Keratinocyte (primary cell): ENCODE measurements at regions not wholly inside any gene's neighbourhood (a gene's known extent, or its start where the extent isn't known, plus 50 kb on each side); places are given as distances from the start of the nearest gene placed in this dataset.

Experiments used
- DNase-seq: peaks from one replicate; pipeline ENCODE4 v3.0.0-alpha.2; 2011; ENCODE audit warnings: low read depth, missing footprints, low spot score
- FAIRE-seq: peaks from 2 replicates; lab custom pipeline; 2011; peaks lifted over from hg19 to GRCh38; lab: Jason Lieb, UNC
- H2AFZ ChIP-seq: 2 replicates; pipeline ENCODE4 v1.6.0; 2012; ENCODE audit warnings: low read length, control low read depth, inconsistent platforms; ENCODE audit not compliant: control insufficient read depth
- H3K27ac ChIP-seq: 2 replicates; pipeline ENCODE4 v1.5.1; 2011; ENCODE audit warnings: low read length; ENCODE audit not compliant: control insufficient read depth, insufficient read depth
- H3K27me3 ChIP-seq: 3 replicates; pipeline ENCODE4 v1.6.0; 2011; ENCODE audit warnings: low read length; ENCODE audit not compliant: control insufficient read depth, insufficient read depth; ENCODE audit errors: extremely low read depth
- H3K36me3 ChIP-seq, 2 experiments: 2 replicates in 1 of 2; 3 replicates in 1 of 2; pipeline ENCODE4 v1.5.1; 2011; ENCODE audit warnings: low read length in 2 of 2, mild to moderate bottlenecking in 1 of 2; ENCODE audit not compliant: control insufficient read depth in 2 of 2, insufficient read depth in 2 of 2; ENCODE audit errors: extremely low read depth in 1 of 2
- H3K4me1 ChIP-seq: 3 replicates; pipeline ENCODE4 v1.5.1; 2011; ENCODE audit warnings: low read length; ENCODE audit not compliant: control insufficient read depth, insufficient read depth; ENCODE audit errors: extremely low read depth
- H3K4me2 ChIP-seq: 3 replicates; pipeline ENCODE4 v1.6.0; 2011; ENCODE audit warnings: low read depth, low read length; ENCODE audit not compliant: control insufficient read depth, insufficient read depth; ENCODE audit errors: extremely low read depth
- H3K4me3 ChIP-seq, 3 experiments: fragments of 200-600 bp in 1 of 3; sonication (generic) in 1 of 3; 2 replicates in 2 of 3; 3 replicates in 1 of 3; pipeline ENCODE4 v1.5.1; 2011 to 2016; ENCODE audit warnings: low read length in 3 of 3, mild to moderate bottlenecking in 3 of 3, control low read depth in 2 of 3, inconsistent platforms in 1 of 3, low read depth in 1 of 3, mixed read lengths in 1 of 3, mixed run types in 1 of 3, moderate library complexity in 1 of 3; ENCODE audit not compliant: control insufficient read depth in 2 of 3, insufficient read depth in 2 of 3; ENCODE audit errors: extremely low read depth in 1 of 3
- H3K79me2 ChIP-seq: 2 replicates; pipeline ENCODE4 v1.6.0; 2012; ENCODE audit warnings: low read length; ENCODE audit not compliant: control insufficient read depth, insufficient read depth
- H3K9ac ChIP-seq: 3 replicates; pipeline ENCODE4 v1.6.0; 2011; ENCODE audit warnings: low read length; ENCODE audit not compliant: control insufficient read depth, insufficient read depth; ENCODE audit errors: extremely low read depth
- H3K9me1 ChIP-seq: 3 replicates; pipeline ENCODE4 v1.6.0; 2011; ENCODE audit warnings: low read length; ENCODE audit not compliant: control insufficient read depth, insufficient read depth; ENCODE audit errors: extremely low read depth
- H3K9me3 ChIP-seq: 2 replicates; pipeline ENCODE4 v1.5.1; 2012; ENCODE audit warnings: low read depth, low read length; ENCODE audit not compliant: control insufficient read depth
- H4K20me1 ChIP-seq: 3 replicates; pipeline ENCODE4 v1.6.0; 2011; ENCODE audit warnings: low read length; ENCODE audit not compliant: control insufficient read depth, insufficient read depth; ENCODE audit errors: extremely low read depth
- CTCF ChIP-seq, 3 experiments: IDR thresholded peaks in 1 of 3; conservative IDR thresholded peaks in 1 of 3; optimal IDR thresholded peaks in 1 of 3; 2 replicates in 2 of 3; 3 replicates in 1 of 3; pipeline versions ENCODE3 to v1.5.1; 2011; ENCODE audit warnings: low read length in 3 of 3, mild to moderate bottlenecking in 3 of 3, moderate library complexity in 2 of 3, control low read depth in 1 of 3, inconsistent platforms in 1 of 3; ENCODE audit not compliant: insufficient read depth in 2 of 3; ENCODE audit errors: extremely low read depth in 1 of 3
- EZH2 ChIP-seq: IDR thresholded peaks from one replicate; pipeline ENCODE4 v1.6.1; 2012; ENCODE audit warnings: inconsistent platforms, mild to moderate bottlenecking, low read length, moderate library complexity
- dilution Hi-C: fragments of 300-500 bp; cut with MboI; formaldehyde crosslinking; loops from one replicate; pipeline ENCODE4 v1.7.0; 2020; ENCODE audit warnings: low sequenced_read_pairs; ENCODE audit not compliant: extremely low pct_ligation_motif_present

GRCh38 chr2:37737507-37737906 is 66.1 kb upstream of the CDC42EP3 start:
- H3K79me2 ChIP-seq: no peaks in the 10 kb centered on the region
- H3K27ac ChIP-seq: no peak overlapping the region
- no peaks in the 10 kb centered on the region for H4K20me1 ChIP-seq
- no peak for FAIRE-seq
- H3K9me1 ChIP-seq: no peaks in the 10 kb centered on the region
- no peaks in the 10 kb centered on the region for H3K4me1 ChIP-seq
- no peak overlapping the region for H3K4me3 ChIP-seq
- TF ChIP-seq EZH2 (no peak), CTCF (optimal IDR thresholded peaks at IDR 0.05 in 1 of 3, IDR thresholded peaks at IDR 0.05 in 1 of 3, conservative IDR thresholded peaks at IDR 0.05 in 1 of 3; ENCODE audit: extremely low read depth in 1 of 3, insufficient read depth in 2 of 3, low read length in 3 of 3) (no peak)
- H3K9me3 ChIP-seq: no peaks in the 10 kb centered on the region
- DNase-seq: no peak
- dilution Hi-C loops: no loop called here
- H3K9ac ChIP-seq: no peak overlapping the region
- H3K27me3 ChIP-seq: no peaks in the 10 kb centered on the region
- H3K36me3 ChIP-seq: no peaks in the 10 kb centered on the region
- H2AFZ ChIP-seq: no peak overlapping the region
- H3K4me2 ChIP-seq: no peak overlapping the region

GRCh38 chr2:37738266-37738885 is 66.9 kb upstream of the CDC42EP3 start:
- Histone ChIP-seq H2AFZ (no peak overlapping the region), H3K4me2 (no peak overlapping the region), H3K27ac (no peak overlapping the region), H3K27me3 (no peaks in the 10 kb centered on the region), H4K20me1 (no peaks in the 10 kb centered on the region), H3K36me3 (no peaks in the 10 kb centered on the region), H3K79me2 (no peaks in the 10 kb centered on the region), H3K4me3 (no peak overlapping the region), H3K9me1 (no peaks in the 10 kb centered on the region), H3K4me1 (no peaks in the 10 kb centered on the region), H3K9ac (no peak overlapping the region), H3K9me3 (no peaks in the 10 kb centered on the region)
- FAIRE-seq: no peak
- dilution Hi-C loops: no loop called here
- TF ChIP-seq CTCF (optimal IDR thresholded peaks at IDR 0.05 in 1 of 3, IDR thresholded peaks at IDR 0.05 in 1 of 3, conservative IDR thresholded peaks at IDR 0.05 in 1 of 3; ENCODE audit: extremely low read depth in 1 of 3, insufficient read depth in 2 of 3, low read length in 3 of 3) (no peak), EZH2 (no peak)
- DNase-seq: no peak
